Lower leg skin (tissue), 3 donors: ENCODE measurements at regions not wholly inside any gene's neighbourhood (a gene's known extent, or its start where the extent isn't known, plus 50 kb on each side); places are given as distances from the start of the nearest gene placed in this dataset.

Experiments
- CTCF ChIP-seq, 3 donors: fragments of 450-650 bp; IDR thresholded peaks; one replicate each; pipeline ENCODE4 v1.5.1; 2016; ENCODE audit warnings: antibody characterized with exemption in 3 of 3, mild to moderate bottlenecking in 3 of 3, moderate library complexity in 2 of 3
- POLR2A ChIP-seq, 2 donors: fragments of 450-650 bp; IDR thresholded peaks; one replicate each; pipeline ENCODE4 v1.6.1; 2016 to 2017; ENCODE audit warnings: antibody characterized with exemption in 2 of 2, mild to moderate bottlenecking in 1 of 2, moderate library complexity in 1 of 2

- TF ChIP-seq CTCF (IDR thresholded peaks at IDR 0.05) (no peak), POLR2A (IDR thresholded peaks at IDR 0.05) (no peak)
Measured at GRCh38 chr13:44301639-44302015, 72.0 kb upstream of the SERP2 start.
